SK-N-DZ (cell line): ENCODE measurements at regions not wholly inside any gene's neighbourhood (a gene's known extent, or its start where the extent isn't known, plus 50 kb on each side); places are given as distances from the start of the nearest gene placed in this dataset.
"Not testable (repeated sequence)": the region's sequence is repeated elsewhere in the genome, so short reads cannot be mapped to it uniquely, and the experiment has no call there.

Source experiments
- DNase-seq: peaks from one replicate; pipeline ENCODE4 v3.0.0-alpha.2; 2015; ENCODE audit warnings: low spot score

- DNase-seq: no peak
Observed at GRCh38 chr14:65962952-65963351, 523.2 kb upstream of the CCDC196 start.

GRCh38 chr14:65964366-65964765 is 521.8 kb upstream of the CCDC196 start:
- DNase-seq: no peak

GRCh38 chr14:65966188-65966587 is 520.0 kb upstream of the CCDC196 start:
- DNase-seq: no peak

- DNase-seq: no peak
Observed at GRCh38 chr14:65972346-65972870, 513.8 kb upstream of the CCDC196 start.

GRCh38 chr14:65972891-65973290 is 513.3 kb upstream of the CCDC196 start:
- no peak for DNase-seq

- DNase-seq: no peak
Observed at GRCh38 chr14:65975865-65976264, 510.3 kb upstream of the CCDC196 start.

- DNase-seq: no peak
Observed at GRCh38 chr14:65976761-65977404, 509.3 kb upstream of the CCDC196 start.

- DNase-seq: no peak
Observed at GRCh38 chr14:65981192-65981843, 504.9 kb upstream of the CCDC196 start.

- no peak for DNase-seq
Observed at GRCh38 chr14:65986041-65986440, 500.1 kb upstream of the CCDC196 start.

GRCh38 chr14:65989981-65990380 is 496.2 kb upstream of the CCDC196 start:
- DNase-seq: no peak

GRCh38 chr14:65991104-65991503 is 495.1 kb upstream of the CCDC196 start:
- no peak for DNase-seq

- not testable (repeated sequence) for DNase-seq
Observed at GRCh38 chr14:65991935-65992334, 494.2 kb upstream of the CCDC196 start.

GRCh38 chr14:65993103-65993502 is 493.1 kb upstream of the CCDC196 start:
- DNase-seq: no peak

GRCh38 chr14:65993996-65994395 is 492.2 kb upstream of the CCDC196 start:
- no peak for DNase-seq

GRCh38 chr14:65997347-65997746 is 488.8 kb upstream of the CCDC196 start:
- no peak for DNase-seq

GRCh38 chr14:65999865-66000264 is 486.3 kb upstream of the CCDC196 start:
- DNase-seq: no peak

GRCh38 chr14:66000766-66001165 is 485.4 kb upstream of the CCDC196 start:
- DNase-seq: no peak

- no peak for DNase-seq
Observed at GRCh38 chr14:66001356-66001755, 484.8 kb upstream of the CCDC196 start.

GRCh38 chr14:66003082-66003730 is 483.0 kb upstream of the CCDC196 start:
- no peak for DNase-seq

- no peak for DNase-seq
Observed at GRCh38 chr14:66005900-66006434, 480.2 kb upstream of the CCDC196 start.

- no peak for DNase-seq
Observed at GRCh38 chr14:66008631-66009030, 477.5 kb upstream of the CCDC196 start.

- no peak for DNase-seq
Observed at GRCh38 chr14:66009089-66009488, 477.1 kb upstream of the CCDC196 start.
